Natural killer cell (primary cell): ENCODE measurements at regions not wholly inside any gene's neighbourhood (a gene's known extent, or its start where the extent isn't known, plus 50 kb on each side); places are given as distances from the start of the nearest gene placed in this dataset.

ENCODE experiments used
- ATAC-seq, 3 donors: fragments of 150-1000 bp in 2 of 3; fragments of 200-7000 bp in 1 of 3; cut with Tn5 transposase; 1 replicate in 1 of 3; 2 replicates in 2 of 3; pipeline ENCODE4 v1.10.0; 2021; ENCODE audit warnings: mild to moderate bottlenecking in 2 of 3, moderate library complexity in 2 of 3
- DNase-seq, 2 donors: peaks; one replicate each; pipeline versions ENCODE4 v3.0.0 to v3.0.0-alpha.2; 2013 to 2021; ENCODE audit warnings: mixed read lengths in 1 of 2
- H3K27ac ChIP-seq: one replicate; pipeline ENCODE4 v1.5.1; 2013; ENCODE audit warnings: mild to moderate bottlenecking, low read length
- H3K27me3 ChIP-seq: one replicate; pipeline ENCODE4 v1.6.1; 2013; ENCODE audit warnings: low read length; ENCODE audit not compliant: control insufficient read depth, insufficient read depth
- H3K36me3 ChIP-seq: one replicate; pipeline ENCODE4 v1.6.1; 2013; ENCODE audit warnings: low read length; ENCODE audit not compliant: control insufficient read depth, insufficient read depth
- H3K4me1 ChIP-seq: one replicate; pipeline ENCODE4 v1.6.1; 2013; ENCODE audit warnings: low read length; ENCODE audit not compliant: control insufficient read depth, insufficient read depth
- H3K4me3 ChIP-seq: one replicate; pipeline ENCODE4 v1.5.1; 2013; ENCODE audit warnings: low read length
- H3K9me3 ChIP-seq: one replicate; pipeline ENCODE4 v1.6.1; 2013; ENCODE audit warnings: low read length; ENCODE audit not compliant: control insufficient read depth, insufficient read depth
- H3K27ac Mint-ChIP-seq, 2 donors: one replicate each; pipeline ENCODE4 v1.8.0; 2022; ENCODE audit warnings: mild to moderate bottlenecking in 2 of 2, mixed read lengths in 2 of 2, moderate library complexity in 1 of 2
- H3K27me3 Mint-ChIP-seq, 2 donors: one replicate each; pipeline ENCODE4 v1.8.0; 2022; ENCODE audit warnings: low read depth in 2 of 2, mixed read lengths in 2 of 2
- H3K36me3 Mint-ChIP-seq: one replicate; pipeline ENCODE4 v1.8.0; 2022; ENCODE audit warnings: mixed read lengths
- H3K4me1 Mint-ChIP-seq, 2 donors: one replicate each; pipeline ENCODE4 v1.8.0; 2022; ENCODE audit warnings: mixed read lengths in 2 of 2
- H3K4me3 Mint-ChIP-seq: one replicate; pipeline ENCODE4 v1.8.0; 2022; ENCODE audit warnings: mild to moderate bottlenecking, moderate library complexity, mixed read lengths
- H3K9me3 Mint-ChIP-seq, 2 donors: one replicate each; pipeline ENCODE4 v1.8.0; 2022; ENCODE audit warnings: mixed read lengths in 2 of 2
- WGBS: methylation state at CpG from one replicate; pipeline ENCODE4 v1.1.7; 2013; ENCODE audit warnings: missing lambda C conversion rate; ENCODE audit not compliant: insufficient coverage; 5-methylcytosine and 5-hydroxymethylcytosine counted together
- intact Hi-C: fragments of 100-400 bp; cut with micrococcal nuclease; formaldehyde crosslinking; loops from one replicate; pipeline ENCODE4 v1.14.2; 2022
- TF ChIP-seq, protein P1 (sequence below): fragments of 200-600 bp; IDR thresholded peaks from one replicate; pipeline ENCODE4 v1.8.0; 2022; ENCODE audit warnings: antibody characterized with exemption

- Histone ChIP-seq H3K27me3 (no peaks in the 10 kb centered on the region), H3K9me3 (no peaks in the 10 kb centered on the region), H3K4me1 (no peaks in the 10 kb centered on the region), H3K27ac (no peak overlapping the region), H3K4me3 (no peak overlapping the region), H3K36me3 (no peaks in the 10 kb centered on the region)
- Mint-ChIP-seq H3K36me3 (no peaks in the 10 kb centered on the region), H3K27ac (no peak overlapping the region), H3K9me3 (peaks cover 5 to 10% of the 10 kb centered on the region in 2 donors), H3K4me3 (no peak overlapping the region), H3K4me1 (no peaks in the 10 kb centered on the region), H3K27me3 (peaks cover 0 to 4% of the 10 kb centered on the region in 2 donors)
- no peak for DNase-seq
- no peak for ATAC-seq
- TF ChIP-seq, protein P1, sequence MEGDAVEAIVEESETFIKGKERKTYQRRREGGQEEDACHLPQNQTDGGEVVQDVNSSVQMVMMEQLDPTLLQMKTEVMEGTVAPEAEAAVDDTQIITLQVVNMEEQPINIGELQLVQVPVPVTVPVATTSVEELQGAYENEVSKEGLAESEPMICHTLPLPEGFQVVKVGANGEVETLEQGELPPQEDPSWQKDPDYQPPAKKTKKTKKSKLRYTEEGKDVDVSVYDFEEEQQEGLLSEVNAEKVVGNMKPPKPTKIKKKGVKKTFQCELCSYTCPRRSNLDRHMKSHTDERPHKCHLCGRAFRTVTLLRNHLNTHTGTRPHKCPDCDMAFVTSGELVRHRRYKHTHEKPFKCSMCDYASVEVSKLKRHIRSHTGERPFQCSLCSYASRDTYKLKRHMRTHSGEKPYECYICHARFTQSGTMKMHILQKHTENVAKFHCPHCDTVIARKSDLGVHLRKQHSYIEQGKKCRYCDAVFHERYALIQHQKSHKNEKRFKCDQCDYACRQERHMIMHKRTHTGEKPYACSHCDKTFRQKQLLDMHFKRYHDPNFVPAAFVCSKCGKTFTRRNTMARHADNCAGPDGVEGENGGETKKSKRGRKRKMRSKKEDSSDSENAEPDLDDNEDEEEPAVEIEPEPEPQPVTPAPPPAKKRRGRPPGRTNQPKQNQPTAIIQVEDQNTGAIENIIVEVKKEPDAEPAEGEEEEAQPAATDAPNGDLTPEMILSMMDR: no peak
- intact Hi-C loops: no loop called here
- WGBS: no CpG with 5 or more reads among the region's 1 CpG
These were observed 546.5 kb upstream of the CAMK1G start for GRCh38 chr1:209037064-209037463.

DNA sequence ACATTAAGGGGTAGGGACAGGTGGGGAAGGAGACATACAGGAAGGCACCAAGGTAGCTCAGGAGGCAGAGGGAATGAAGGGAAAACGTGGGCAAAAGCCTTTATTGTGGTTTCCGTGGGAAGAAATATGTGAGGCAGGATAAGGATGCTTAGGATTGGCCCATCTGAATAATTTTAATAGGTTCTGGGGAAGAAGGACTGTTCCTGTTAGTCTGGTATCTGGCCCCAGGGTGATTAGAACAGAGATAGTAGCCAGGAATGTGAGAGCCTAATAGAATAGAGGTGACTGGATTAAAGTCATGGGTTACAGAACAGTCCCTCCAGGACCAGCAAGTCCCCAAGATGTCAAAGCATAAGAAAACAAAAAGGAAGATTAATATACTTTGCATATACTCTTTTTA, 545.2 kb upstream of the CAMK1G start:
- no peaks in the 10 kb centered on the region for H3K4me1 Mint-ChIP-seq
- H3K9me3 Mint-ChIP-seq: peaks cover 3 to 7% of the 10 kb centered on the region in 2 donors
- intact Hi-C loops: no loop called here
- 52% methylated on average over 2 of the region's 2 CpGs for WGBS
- H3K36me3 Mint-ChIP-seq: no peaks in the 10 kb centered on the region
- ATAC-seq (no peak), DNase-seq (no peak)
- no peak overlapping the region for H3K4me3 Mint-ChIP-seq
- H3K36me3 ChIP-seq: no peaks in the 10 kb centered on the region
- no peaks in the 10 kb centered on the region for H3K9me3 ChIP-seq
- no peak overlapping the region for H3K27ac Mint-ChIP-seq
- no peak overlapping the region for H3K27ac ChIP-seq
- TF ChIP-seq, protein P1: no peak
- peaks cover 0 to 4% of the 10 kb centered on the region in 2 donors for H3K27me3 Mint-ChIP-seq
- no peaks in the 10 kb centered on the region for H3K4me1 ChIP-seq
- H3K27me3 ChIP-seq: no peaks in the 10 kb centered on the region
- no peak overlapping the region for H3K4me3 ChIP-seq

- no peak for ATAC-seq
- intact Hi-C loops: no loop called here
- no peaks in the 10 kb centered on the region for H3K36me3 ChIP-seq
These were observed 544.8 kb upstream of the CAMK1G start for GRCh38 chr1:209038735-209039134.

DNA sequence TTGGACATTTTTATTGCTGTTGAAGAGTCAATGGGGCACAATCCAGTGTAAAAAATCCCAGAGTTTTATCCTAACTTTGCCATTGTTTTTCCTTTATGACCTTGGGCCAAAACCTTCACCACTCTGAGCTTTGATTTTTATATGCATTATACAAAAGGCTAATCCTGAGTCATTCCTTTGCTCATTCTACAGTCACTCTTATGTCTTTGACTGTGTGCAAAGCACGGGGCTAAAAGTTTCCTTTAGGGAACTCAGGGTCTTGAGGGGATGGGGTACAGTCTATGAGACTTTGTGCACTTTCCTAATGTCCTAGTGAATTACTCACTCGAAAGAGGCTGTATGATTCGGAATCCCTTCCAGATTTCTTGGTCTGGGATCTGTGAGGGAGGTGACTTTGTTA, 543.2 kb upstream of the CAMK1G start:
- no peak overlapping the region for H3K4me3 ChIP-seq
- H3K27ac Mint-ChIP-seq: no peak overlapping the region
- no peak overlapping the region for H3K27ac ChIP-seq
- H3K9me3 Mint-ChIP-seq: peaks cover 0 to 7% of the 10 kb centered on the region in 2 donors
- no peak overlapping the region for H3K4me3 Mint-ChIP-seq
- H3K9me3 ChIP-seq: no peaks in the 10 kb centered on the region
- no peaks in the 10 kb centered on the region for H3K36me3 ChIP-seq
- no peaks in the 10 kb centered on the region for H3K27me3 ChIP-seq
- TF ChIP-seq, protein P1: no peak
- no peak for ATAC-seq
- no peaks in the 10 kb centered on the region for H3K36me3 Mint-ChIP-seq
- WGBS: 92% methylated on average over 3 of the region's 3 CpGs
- no peaks in the 10 kb centered on the region for H3K27me3 Mint-ChIP-seq
- DNase-seq: no peak
- no peaks in the 10 kb centered on the region for H3K4me1 ChIP-seq
- intact Hi-C loops: no loop called here
- H3K4me1 Mint-ChIP-seq: no peaks in the 10 kb centered on the region

More at GRCh38 chr1:209038735-209039134, 544.8 kb upstream of the CAMK1G start:
- no peak for DNase-seq
- Histone ChIP-seq H3K4me1 (no peaks in the 10 kb centered on the region), H3K9me3 (no peaks in the 10 kb centered on the region), H3K4me3 (no peak overlapping the region), H3K27me3 (no peaks in the 10 kb centered on the region), H3K27ac (no peak overlapping the region)
- Mint-ChIP-seq H3K4me3 (no peak overlapping the region), H3K27ac (no peak overlapping the region), H3K27me3 (peaks cover 0 to 2% of the 10 kb centered on the region in 2 donors), H3K36me3 (no peaks in the 10 kb centered on the region), H3K4me1 (no peaks in the 10 kb centered on the region), H3K9me3 (peaks cover under 1 to 5% of the 10 kb centered on the region in 2 donors)
- TF ChIP-seq, protein P1: no peak
- WGBS: 75% methylated on average over 1 of the region's 1 CpG
